ENCODE measurements at regions not wholly inside any gene's neighbourhood (a gene's known extent, or its start where the extent isn't known, plus 50 kb on each side); places are given as distances from the start of the nearest gene placed in this dataset.
"Not testable (repeated sequence)": the region's sequence is repeated elsewhere in the genome, so short reads cannot be mapped to it uniquely, and the experiment has no call there.

DNA sequence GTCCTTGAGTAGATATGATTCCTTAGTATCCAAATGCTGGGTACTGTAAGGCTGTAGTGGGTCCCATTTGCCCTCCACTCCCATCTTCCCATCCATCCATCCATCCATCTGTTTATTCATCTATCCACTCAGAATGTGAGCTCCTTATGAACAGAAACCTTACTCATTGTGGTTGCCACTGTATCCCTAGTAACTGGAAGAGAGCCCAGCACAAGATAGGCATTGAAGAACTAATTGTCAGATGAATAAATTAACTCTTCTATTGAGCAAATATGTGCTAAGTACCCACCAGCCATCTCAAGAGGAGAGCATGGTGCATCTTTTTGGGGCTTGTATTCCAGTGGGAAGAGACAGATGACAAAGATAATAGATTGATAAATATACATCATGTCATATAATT, 86.4 kb upstream of the SEZ6L start:
- no peak for DNase-seq

DNA sequence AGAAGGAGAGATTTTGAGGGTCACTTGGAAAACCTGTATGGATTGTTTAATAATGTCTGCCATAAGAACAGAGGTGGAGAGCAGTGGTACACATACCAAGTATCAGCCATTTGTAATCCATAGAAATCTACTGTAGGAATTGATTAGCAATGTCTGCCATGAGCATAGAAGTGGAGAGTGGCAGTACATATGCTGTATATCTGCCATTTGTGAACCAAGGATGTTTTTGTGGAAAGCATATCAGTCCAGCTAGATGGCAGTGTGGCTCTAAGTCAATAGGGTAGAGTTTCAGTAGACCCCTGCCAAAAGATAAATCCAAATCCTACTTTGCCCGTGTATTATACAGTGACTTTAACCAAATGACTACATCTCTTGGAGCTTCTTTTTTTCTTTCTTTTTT, 82.9 kb upstream of the SEZ6L start:
- DNase-seq: peak in 1 of 3 donors; percentile 4

DNA sequence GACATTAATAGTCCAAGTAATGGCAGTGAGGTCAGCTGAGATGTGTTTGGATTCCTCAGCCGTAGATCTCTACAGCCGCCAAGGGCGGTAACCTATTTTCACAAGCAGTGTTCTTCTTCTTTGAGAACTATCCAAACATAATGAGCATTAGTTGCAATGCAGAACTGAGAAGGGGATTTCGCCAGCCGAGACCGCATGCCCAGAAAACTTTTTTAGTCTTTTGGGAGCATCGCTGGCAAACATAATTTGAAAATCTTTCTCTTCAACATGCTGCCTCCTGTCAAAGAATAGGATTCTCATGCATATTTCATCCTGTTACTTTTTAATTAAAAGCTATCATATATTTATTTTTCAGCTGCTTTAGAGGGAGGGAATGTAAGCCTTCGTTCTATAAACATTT, 81.4 kb upstream of the SEZ6L start:
- DNase-seq: no peak

DNA sequence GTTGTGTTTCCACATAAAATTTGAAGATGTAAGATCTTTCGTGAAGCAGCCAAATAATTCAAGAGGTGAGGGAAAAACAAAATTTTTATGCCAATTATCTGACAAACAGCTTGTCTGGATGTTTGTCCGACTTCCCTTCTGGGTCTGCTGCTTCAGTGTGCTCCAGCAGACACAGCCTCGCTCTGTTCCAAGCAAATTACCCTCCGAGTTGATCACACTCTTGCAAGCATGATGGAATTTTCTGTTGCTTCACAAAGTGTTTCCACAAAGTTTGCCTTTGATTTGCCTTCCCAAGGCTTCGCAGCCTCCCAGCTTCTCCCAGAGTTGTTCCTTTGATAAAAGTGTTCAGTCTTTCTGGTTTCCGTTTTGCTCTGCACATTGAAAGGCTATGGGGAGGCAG, 78.4 kb upstream of the SEZ6L start:
- no peak for DNase-seq

DNA sequence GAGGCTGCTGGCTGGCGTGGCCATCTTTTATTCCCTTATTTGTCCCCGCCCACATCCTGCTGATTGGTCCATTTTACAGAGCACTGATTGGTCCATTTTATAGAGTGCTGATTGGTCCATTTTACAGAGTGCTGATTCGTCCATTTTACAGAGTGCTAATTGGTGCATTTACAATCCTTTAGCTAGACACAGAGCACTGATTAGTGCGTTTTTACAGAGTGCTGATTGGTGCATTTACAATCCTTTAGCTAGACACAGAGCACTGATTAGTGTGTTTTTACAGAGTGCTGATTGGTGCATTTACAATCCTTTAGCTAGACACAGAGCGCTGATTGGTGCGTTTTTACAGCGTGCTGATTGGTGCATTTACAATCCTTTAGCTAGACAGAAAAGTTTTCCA, 74.8 kb upstream of the SEZ6L start:
- not testable (repeated sequence) for DNase-seq

DNA sequence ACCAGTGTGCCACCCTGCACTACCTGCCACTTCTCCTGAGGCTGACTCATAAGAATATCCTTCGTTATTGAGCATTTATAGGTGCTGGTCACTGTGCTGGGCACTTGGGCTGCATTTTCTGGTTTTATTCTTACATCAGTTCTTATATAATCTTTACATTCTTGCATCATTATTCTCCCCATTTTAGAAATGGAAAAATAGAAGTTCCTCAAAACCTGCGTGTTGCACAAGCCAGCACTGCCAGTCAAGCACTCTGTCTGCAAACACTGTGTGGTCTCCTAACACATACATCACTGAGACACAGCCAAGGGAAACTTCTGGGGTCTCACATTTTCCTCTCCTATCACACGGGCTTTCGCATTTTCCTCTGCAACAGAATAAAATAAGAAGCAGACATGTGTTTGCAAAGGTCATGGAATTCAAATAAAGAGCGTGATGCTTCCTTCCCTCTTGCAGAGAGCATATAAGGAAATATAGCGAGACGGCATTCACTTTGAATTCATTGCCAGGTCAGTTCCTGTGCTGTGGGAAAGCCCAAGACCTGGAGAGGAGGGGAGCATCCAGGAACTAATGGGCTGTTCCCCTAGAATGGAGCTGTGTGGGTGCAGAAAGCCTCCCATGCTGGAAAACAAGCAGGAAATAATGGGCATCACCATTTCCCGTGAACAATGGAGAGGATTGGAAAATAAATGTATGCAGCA, 73.9 kb upstream of the SEZ6L start:
- peak; percentile 25 to 61 (median 30) for DNase-seq

DNA sequence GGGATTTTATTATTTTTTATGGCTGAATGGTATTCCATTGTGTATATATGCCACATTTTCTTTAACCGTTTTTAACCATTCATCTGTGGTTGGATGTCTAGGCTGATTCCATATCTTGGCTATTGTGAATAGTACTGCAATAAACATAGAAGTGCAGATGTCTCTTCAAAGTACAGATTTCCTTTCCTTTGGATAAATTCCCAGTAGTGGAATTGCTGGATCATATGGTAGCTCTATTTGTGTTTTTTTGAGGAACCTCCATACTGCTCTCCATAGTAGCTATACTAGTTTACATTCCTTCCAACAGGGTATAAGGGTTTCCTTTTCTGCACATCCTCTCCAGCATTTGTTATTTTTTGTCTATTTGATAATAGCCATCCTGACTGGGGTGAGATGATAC, 71.9 kb upstream of the SEZ6L start:
- DNase-seq: no peak

DNA sequence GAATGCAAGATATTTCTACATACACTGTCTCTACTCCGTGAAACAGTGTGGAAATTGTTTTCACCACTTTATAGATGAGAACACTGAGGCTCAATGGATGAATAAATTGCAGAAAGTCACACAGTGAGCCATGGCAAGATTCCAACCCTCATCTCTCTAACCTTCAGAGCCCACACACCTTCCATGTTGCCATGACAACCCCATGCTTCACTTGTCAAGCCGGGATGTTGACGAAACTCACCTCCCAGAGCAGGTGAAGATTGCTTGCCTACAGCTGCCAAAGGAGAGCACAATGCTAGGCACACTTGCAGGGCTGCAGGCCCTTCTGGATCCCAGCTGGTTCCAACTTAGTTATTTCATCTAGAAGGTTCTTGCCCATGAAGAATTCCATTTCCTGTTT, 71.4 kb upstream of the SEZ6L start:
- no peak for DNase-seq

DNA sequence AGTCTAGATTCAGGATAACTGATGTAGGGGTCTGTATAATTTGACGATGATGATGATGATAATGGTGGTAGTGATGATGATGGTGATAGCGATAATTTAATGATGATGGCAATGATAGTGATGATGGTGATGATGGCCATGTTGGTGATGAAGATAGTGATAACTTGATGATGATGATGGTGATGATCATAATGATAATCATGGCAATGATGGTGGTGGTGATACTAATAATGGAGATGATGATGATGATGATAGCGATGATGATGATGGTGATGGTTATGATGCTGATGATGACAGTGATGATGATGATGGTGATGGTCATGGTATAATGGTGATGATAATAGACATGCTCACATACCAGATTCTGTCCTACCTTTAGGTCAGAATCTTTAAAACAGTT, 66.2 kb upstream of the SEZ6L start:
- no peak for DNase-seq

DNA sequence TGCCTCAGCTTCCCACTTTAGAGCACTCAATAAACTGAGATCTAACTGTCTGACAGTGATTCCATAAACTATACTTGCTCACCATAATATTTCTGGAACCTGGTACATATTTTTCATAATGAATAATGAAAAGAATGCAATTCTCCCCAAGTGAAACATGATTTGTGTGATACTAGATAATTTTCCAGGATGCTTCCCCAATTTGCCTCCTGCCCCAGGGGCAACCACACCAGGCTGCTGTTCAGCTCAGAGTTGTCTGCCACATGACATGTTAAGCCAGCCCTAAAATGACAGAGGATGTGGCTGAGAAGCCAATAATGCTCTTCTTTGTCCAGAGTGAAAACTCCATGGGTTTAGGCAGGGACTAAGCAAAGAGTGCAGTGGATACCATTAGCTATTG, 62.9 kb upstream of the SEZ6L start:
- no peak for DNase-seq

DNA sequence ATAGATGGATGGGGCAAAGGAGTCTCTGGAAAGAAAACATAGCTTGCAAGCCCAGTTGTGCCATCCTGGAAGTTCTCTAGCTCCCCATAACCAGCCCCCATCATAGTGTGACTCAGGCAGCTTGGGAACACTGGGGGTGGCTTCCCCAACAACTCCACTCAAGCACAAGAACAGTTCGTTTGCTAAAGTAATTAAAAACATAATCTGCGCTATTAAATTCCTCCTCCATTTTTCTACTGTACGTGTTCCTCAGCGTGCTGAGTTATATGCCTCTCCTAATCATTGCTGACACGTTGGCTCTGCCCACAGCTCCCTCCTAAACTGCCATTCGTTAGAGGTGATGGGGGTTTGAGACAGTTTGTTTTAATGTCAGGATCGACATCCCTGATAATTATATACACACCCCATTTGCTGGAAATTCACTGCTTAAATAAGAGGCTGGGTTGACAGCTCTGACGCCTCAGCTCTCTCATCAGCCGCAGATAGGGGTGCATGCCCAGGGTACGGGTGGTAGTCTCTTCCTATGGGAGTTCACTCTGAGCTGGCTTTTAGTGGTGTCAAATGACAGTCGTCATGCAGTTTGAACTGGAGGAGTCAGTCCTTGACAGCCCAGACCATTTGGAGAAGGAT, 59.5 kb upstream of the SEZ6L start:
- DNase-seq: peak in 1 of 3 donors; percentile 5

DNA sequence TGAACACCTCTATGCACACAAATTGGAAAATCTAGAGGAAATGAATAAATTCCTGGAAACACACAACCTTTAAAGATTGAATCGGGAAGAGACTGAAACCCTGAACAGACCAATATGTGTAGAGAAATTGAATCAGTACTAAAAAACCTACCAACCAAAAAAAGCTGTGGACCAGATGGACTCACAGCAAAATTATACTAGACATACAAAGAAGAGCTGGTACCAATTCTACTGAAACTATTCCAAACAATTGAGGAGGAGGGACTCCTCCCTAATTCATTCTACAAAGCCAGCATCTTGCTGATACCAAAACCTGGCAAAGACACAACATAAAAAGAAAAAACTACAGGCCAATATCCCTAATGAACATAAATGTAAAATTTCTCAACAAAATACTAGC, 54.4 kb upstream of the SEZ6L start:
- no peak for DNase-seq

DNA sequence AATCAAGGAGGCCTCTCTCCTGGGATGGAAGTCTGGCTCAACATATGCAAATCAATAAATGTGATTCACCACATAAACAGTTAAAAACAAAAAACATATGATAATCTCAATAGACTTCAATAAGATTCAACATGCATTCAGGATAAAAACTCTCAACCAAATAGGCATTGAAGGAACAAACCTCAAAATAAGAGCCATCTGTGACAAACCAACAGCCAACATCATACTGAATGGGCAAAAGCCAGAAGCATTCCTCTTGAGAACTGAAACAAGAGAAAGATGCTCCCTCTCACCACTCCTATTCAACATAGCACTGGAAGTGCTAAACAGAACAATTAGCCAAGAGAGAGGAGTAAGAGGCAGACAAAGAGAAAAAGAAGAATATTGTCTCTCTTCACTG, 54.0 kb upstream of the SEZ6L start:
- no peak for DNase-seq
